PFSK-1 (cell line): ENCODE measurements at regions not wholly inside any gene's neighbourhood (a gene's known extent, or its start where the extent isn't known, plus 50 kb on each side); places are given as distances from the start of the nearest gene placed in this dataset.
A peak's percentile ranks its signal among the peaks of the same experiment; 100 is the strongest.

ENCODE experiments used
- FOXP2 ChIP-seq: optimal IDR thresholded peaks from 2 replicates; pipeline ENCODE3; 2011; ENCODE audit warnings: borderline replicate concordance, control low read depth, inconsistent platforms; ENCODE audit not compliant: insufficient read depth; ENCODE audit errors: extremely low read length, extremely low read depth
- POLR2AphosphoS5 ChIP-seq: IDR thresholded peaks from 2 replicates; pipeline ENCODE4 v1.6.1; 2012; ENCODE audit warnings: low read depth, mild to moderate bottlenecking, control low read depth, low read length, moderate library complexity
- SIN3A ChIP-seq: IDR thresholded peaks from 2 replicates; pipeline ENCODE4 v1.6.1; 2012; ENCODE audit warnings: mild to moderate bottlenecking, low read length, moderate library complexity, borderline replicate concordance; ENCODE audit not compliant: insufficient read depth
- TAF1 ChIP-seq: IDR thresholded peaks from 2 replicates; pipeline ENCODE4 v1.6.1; 2012; ENCODE audit warnings: low read length, control low read depth, borderline replicate concordance; ENCODE audit not compliant: insufficient read depth
- TF ChIP-seq, protein P1 (sequence below), 2 experiments: IDR thresholded peaks; 2 replicates each; pipeline versions ENCODE4 v1.6.1 to v1.8.0; 2011 to 2012; ENCODE audit warnings: low read depth in 2 of 2, low read length in 2 of 2, control low read depth in 1 of 2, inconsistent platforms in 1 of 2, mild to moderate bottlenecking in 1 of 2, moderate library complexity in 1 of 2; ENCODE audit not compliant: insufficient read depth in 1 of 2

DNA sequence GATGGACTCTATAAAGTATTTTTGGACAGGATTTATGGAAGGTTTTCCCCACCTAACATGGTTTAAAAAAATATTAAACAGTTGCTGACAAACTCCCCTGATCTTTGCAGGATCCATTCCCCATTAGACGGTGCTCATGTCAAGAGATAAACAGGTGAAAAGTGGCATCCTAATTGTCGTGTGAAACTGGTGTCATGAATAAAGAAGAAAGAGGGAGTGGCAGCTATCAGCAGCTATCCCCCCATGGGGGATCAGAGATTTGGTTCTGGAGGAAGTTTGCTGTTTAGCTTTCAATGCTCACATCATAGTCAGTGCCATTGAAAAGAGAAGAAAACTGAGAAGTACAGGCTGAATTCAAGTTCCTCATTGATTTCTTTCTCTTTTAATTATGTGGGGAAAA is 329.3 kb upstream of the BRINP1 start:
- TF ChIP-seq FOXP2: no peak
- TF ChIP-seq, protein P1, sequence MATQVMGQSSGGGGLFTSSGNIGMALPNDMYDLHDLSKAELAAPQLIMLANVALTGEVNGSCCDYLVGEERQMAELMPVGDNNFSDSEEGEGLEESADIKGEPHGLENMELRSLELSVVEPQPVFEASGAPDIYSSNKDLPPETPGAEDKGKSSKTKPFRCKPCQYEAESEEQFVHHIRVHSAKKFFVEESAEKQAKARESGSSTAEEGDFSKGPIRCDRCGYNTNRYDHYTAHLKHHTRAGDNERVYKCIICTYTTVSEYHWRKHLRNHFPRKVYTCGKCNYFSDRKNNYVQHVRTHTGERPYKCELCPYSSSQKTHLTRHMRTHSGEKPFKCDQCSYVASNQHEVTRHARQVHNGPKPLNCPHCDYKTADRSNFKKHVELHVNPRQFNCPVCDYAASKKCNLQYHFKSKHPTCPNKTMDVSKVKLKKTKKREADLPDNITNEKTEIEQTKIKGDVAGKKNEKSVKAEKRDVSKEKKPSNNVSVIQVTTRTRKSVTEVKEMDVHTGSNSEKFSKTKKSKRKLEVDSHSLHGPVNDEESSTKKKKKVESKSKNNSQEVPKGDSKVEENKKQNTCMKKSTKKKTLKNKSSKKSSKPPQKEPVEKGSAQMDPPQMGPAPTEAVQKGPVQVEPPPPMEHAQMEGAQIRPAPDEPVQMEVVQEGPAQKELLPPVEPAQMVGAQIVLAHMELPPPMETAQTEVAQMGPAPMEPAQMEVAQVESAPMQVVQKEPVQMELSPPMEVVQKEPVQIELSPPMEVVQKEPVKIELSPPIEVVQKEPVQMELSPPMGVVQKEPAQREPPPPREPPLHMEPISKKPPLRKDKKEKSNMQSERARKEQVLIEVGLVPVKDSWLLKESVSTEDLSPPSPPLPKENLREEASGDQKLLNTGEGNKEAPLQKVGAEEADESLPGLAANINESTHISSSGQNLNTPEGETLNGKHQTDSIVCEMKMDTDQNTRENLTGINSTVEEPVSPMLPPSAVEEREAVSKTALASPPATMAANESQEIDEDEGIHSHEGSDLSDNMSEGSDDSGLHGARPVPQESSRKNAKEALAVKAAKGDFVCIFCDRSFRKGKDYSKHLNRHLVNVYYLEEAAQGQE (IDR thresholded peaks at IDR 0.05; ENCODE audit: insufficient read depth in 1 of 2, low read depth in 2 of 2, low read length in 2 of 2): no peak
- TF ChIP-seq TAF1: no peak
- no peak for TF ChIP-seq POLR2AphosphoS5
- TF ChIP-seq SIN3A: no peak

DNA sequence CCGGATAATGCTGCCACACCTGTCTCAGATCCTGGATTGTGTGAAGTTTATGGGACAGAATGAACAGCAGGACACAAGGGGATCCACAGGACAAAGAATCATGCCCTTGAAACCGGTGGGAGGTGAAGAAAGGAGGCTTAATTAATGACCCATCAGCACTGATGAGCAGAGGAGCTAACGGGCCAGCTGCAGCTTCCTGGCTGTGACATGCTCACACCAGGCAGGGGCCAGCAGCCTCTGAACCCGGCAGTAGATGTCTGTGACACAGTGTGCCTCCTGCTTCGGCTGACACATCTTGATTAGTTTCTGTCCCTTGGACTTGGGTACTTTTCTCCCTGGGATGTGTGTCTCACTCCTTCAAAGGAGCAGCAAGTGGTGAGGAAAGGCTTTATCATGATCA is 328.8 kb upstream of the BRINP1 start:
- TF ChIP-seq TAF1 (no peak), POLR2AphosphoS5 (no peak), FOXP2 (no peak), SIN3A (no peak)
- TF ChIP-seq, protein P1 (IDR thresholded peaks at IDR 0.05; ENCODE audit: insufficient read depth in 1 of 2, low read depth in 2 of 2, low read length in 2 of 2): no peak

DNA sequence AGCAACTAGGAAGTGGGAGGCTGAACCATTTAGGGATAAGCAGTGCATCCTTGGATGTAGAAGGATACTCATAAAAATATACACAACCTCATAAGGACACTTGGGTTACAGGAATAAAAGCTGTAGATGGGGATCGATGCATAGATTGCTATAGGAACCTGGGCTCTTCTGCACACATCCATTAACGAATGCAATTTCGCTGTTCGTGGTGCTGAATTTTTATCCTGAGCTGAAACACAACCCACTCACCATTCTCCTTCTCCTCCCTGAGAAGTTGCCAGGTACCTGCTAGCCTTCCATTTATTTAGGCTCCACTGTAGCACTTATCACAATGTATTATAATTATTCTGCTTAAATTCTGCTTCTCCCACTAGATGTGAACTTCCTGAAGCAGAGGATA is 320.6 kb upstream of the BRINP1 start:
- no peak for TF ChIP-seq FOXP2
- TF ChIP-seq, protein P1 (IDR thresholded peaks at IDR 0.05; ENCODE audit: insufficient read depth in 1 of 2, low read depth in 2 of 2, low read length in 2 of 2): peak; percentile 72 to 90
- no peak for TF ChIP-seq TAF1

DNA sequence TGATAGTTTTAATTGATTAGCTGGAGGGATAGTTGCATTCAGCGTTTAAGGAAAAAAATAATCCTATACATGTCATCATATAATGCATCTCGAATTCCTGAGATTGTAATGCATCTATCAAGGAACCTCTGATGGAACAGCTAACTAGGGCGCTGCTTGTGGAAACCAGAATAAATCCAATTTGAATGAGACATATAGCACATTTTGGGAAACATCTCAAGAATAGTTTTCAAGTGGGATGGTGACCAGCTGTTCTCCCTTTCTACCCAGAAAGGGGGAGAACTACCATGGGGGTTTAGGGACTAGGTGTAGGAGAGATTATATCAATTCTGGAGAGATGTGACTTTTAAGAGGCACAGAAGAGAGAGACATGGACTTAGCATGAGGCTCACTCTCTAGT is 319.3 kb upstream of the BRINP1 start:
- TF ChIP-seq, protein P1 (IDR thresholded peaks at IDR 0.05; ENCODE audit: insufficient read depth in 1 of 2, low read depth in 2 of 2, low read length in 2 of 2): no peak
- TF ChIP-seq POLR2AphosphoS5 (no peak), SIN3A (no peak), TAF1 (no peak), FOXP2 (no peak)
